Ovary (tissue), 3 donors: ENCODE measurements at regions not wholly inside any gene's neighbourhood (a gene's known extent, or its start where the extent isn't known, plus 50 kb on each side); places are given as distances from the start of the nearest gene placed in this dataset.

Experiments used
- CTCF ChIP-seq, 3 donors: fragments of 450-650 bp in 2 of 3; fragments of 200-600 bp in 1 of 3; IDR thresholded peaks; one replicate each; pipeline versions ENCODE4 v1.5.1 to v1.8.0; 2016 to 2022; ENCODE audit warnings: antibody characterized with exemption in 3 of 3, mild to moderate bottlenecking in 1 of 3
- EP300 ChIP-seq: sonication (generic); formaldehyde crosslinking; IDR thresholded peaks from one replicate; pipeline ENCODE4 v1.6.1; 2017; ENCODE audit warnings: antibody characterized with exemption
- donor health status: DM: no; HTN: no; CAD: no.

- no peak for TF ChIP-seq CTCF (IDR thresholded peaks at IDR 0.05)
- TF ChIP-seq EP300: no peak
These were observed 99.5 kb downstream of the KIF26A start for GRCh38 chr14:104237651-104238423.
